ENCODE measurements at regions not wholly inside any gene's neighbourhood (a gene's known extent, or its start where the extent isn't known, plus 50 kb on each side); places are given as distances from the start of the nearest gene placed in this dataset.

DNA sequence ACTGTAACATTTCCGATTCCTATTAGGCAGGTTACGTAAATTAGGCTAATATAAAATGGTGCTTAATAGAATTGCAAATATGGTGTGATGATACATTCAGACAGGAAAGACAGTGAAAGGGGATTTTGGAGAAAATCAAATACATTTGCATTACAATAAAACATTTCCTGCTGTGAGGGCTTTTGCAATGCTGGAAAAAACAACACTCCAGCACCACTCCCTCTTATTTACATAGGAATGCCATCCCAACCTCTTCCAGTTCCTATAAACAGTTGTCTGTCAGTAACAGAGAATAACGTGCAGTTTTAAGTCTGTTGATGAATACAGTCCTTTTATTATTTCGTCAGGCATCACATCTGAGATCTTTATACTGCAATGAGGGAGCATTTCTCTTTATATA, 298.8 kb upstream of the FANCL start:
- BruUV-seq (replicated peaks): no TSS peak
- Histone ChIP-seq H3K27ac (ENCODE audit: low read length) (no peak overlapping the region), H3K4me3 (ENCODE audit: low read depth in 2 of 2, low read length in 2 of 2) (no peak overlapping the region), H3K9me3 (ENCODE audit: control insufficient read depth, insufficient read depth, low read depth, low read length) (no peaks in the 10 kb centered on the region), H3K4me1 (ENCODE audit: control insufficient read depth, insufficient read depth, low read length) (no peaks in the 10 kb centered on the region), H3K36me3 (ENCODE audit: control insufficient read depth, insufficient read depth, low read length) (no peaks in the 10 kb centered on the region), H3K27me3 (ENCODE audit: control insufficient read depth, insufficient read depth, low read length) (peaks cover 3% of the 10 kb centered on the region; the same call in 1 of the 2 replicates)
- intact Hi-C loops (cut with micrococcal nuclease; ENCODE audit: unreplicated experiment): no loop called here
- ChIA-PET CTCF (no interaction called here), POLR2A (no interaction called here)
- DNase-seq (ENCODE audit: low read depth, low spot score) (no peak), ATAC-seq (no peak)
- in situ Hi-C loops (cut with HindIII; ENCODE audit: low pct_unique_long_range_greater_than_20kb, low sequenced_read_pairs): no loop called here
- TF ChIP-seq TCF7L2 (IDR thresholded peaks at IDR 0.05; ENCODE audit: low read depth, low read length) (no peak), REST (IDR thresholded peaks at IDR 0.05; ENCODE audit: insufficient read depth in 1 of 2, low read depth in 2 of 2, low read length in 1 of 2) (no peak), CTCF (IDR thresholded peaks at IDR 0.05) (no peak), POLR2AphosphoS5 (IDR thresholded peaks at IDR 0.05; ENCODE audit: low read depth, low read length) (no peak), SIN3A (IDR thresholded peaks at IDR 0.05; ENCODE audit: borderline replicate concordance, insufficient read depth, low read depth, low read length) (no peak)

DNA sequence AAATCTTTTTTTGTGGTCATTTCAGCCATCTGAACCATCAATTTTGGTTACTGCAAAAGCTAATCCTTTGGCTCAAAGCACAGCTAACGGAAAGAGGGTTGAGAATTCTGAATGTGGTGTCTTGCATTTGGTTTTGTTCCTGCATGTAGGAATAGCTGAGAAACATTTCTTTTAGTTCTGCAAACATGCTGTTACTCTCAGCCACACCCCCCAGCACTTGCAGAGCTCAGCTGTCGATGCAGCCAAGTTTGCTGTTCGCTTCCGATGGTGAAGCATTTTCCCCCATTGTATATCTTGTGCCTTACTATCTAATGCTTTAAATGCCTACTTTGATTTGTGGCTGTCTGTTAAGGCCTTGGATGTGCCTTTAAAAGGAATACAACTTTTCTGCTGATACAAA, 294.9 kb upstream of the FANCL start:
- DNase-seq (ENCODE audit: low read depth, low spot score) (no peak), ATAC-seq (no peak)
- H3K36me3 ChIP-seq (ENCODE audit: control insufficient read depth, insufficient read depth, low read length): no peaks in the 10 kb centered on the region
- TF ChIP-seq TCF7L2 (IDR thresholded peaks at IDR 0.05; ENCODE audit: low read depth, low read length): no peak
- TF ChIP-seq POLR2AphosphoS5 (IDR thresholded peaks at IDR 0.05; ENCODE audit: low read depth, low read length): no peak
- TF ChIP-seq CTCF (IDR thresholded peaks at IDR 0.05): no peak
- no peak for TF ChIP-seq SIN3A (IDR thresholded peaks at IDR 0.05; ENCODE audit: borderline replicate concordance, insufficient read depth, low read depth, low read length)
- no peak for TF ChIP-seq REST (IDR thresholded peaks at IDR 0.05; ENCODE audit: insufficient read depth in 1 of 2, low read depth in 2 of 2, low read length in 1 of 2)
- H3K4me1 ChIP-seq (ENCODE audit: control insufficient read depth, insufficient read depth, low read length): no peaks in the 10 kb centered on the region
- intact Hi-C loops (cut with micrococcal nuclease; ENCODE audit: unreplicated experiment) (no loop called here), in situ Hi-C loops (cut with HindIII; ENCODE audit: low pct_unique_long_range_greater_than_20kb, low sequenced_read_pairs) (no loop called here)
- no peaks in the 10 kb centered on the region for H3K9me3 ChIP-seq (ENCODE audit: control insufficient read depth, insufficient read depth, low read depth, low read length)
- ChIA-PET CTCF (no interaction called here), POLR2A (no interaction called here)
- BruUV-seq (replicated peaks): no TSS peak
- H3K27me3 ChIP-seq (ENCODE audit: control insufficient read depth, insufficient read depth, low read length): peaks cover 3% of the 10 kb centered on the region; the same call in 1 of the 2 replicates
- H3K4me3 ChIP-seq (ENCODE audit: low read depth in 2 of 2, low read length in 2 of 2): no peak overlapping the region
- no peak overlapping the region for H3K27ac ChIP-seq (ENCODE audit: low read length)
